Body of pancreas (tissue), 4 donors: ENCODE measurements at regions not wholly inside any gene's neighbourhood (a gene's known extent, or its start where the extent isn't known, plus 50 kb on each side); places are given as distances from the start of the nearest gene placed in this dataset.

ENCODE experiments used
- CTCF ChIP-seq, 7 experiments: fragments of 450-650 bp in 4 of 7; fragments of 200-600 bp in 3 of 7; sonication (generic) in 3 of 7; IDR thresholded peaks; one replicate each; pipeline ENCODE4 v1.5.1; 2016 to 2019; ENCODE audit warnings: antibody characterized with exemption in 7 of 7
- POLR2A ChIP-seq, 3 donors: fragments of 450-650 bp; IDR thresholded peaks; one replicate each; pipeline ENCODE4 v1.6.1; 2016; ENCODE audit warnings: antibody characterized with exemption in 3 of 3, mild to moderate bottlenecking in 2 of 3

DNA sequence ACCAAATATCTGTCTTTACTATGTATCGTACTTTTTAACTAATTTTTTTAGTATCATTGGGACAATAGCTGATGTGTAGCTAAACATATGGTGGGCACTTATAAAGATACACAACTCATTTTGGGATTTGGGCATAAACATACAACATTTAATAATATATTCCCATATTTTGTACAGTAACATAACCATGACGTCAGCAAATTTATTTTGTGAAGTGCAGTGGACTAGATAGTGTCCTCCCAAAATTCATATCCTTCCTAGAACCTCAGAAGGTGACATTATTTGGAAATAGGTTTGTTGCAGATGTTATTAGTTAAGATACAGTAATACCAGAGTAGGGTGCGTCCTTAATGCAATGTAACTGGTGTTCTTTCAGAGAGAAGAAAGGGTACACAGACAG, 356.7 kb downstream of the CDH7 start:
- no peak for TF ChIP-seq POLR2A (IDR thresholded peaks at IDR 0.05)
- no peak for TF ChIP-seq CTCF (IDR thresholded peaks at IDR 0.05)
